ENCODE measurements at regions not wholly inside any gene's neighbourhood (a gene's known extent, or its start where the extent isn't known, plus 50 kb on each side); places are given as distances from the start of the nearest gene placed in this dataset.

DNA sequence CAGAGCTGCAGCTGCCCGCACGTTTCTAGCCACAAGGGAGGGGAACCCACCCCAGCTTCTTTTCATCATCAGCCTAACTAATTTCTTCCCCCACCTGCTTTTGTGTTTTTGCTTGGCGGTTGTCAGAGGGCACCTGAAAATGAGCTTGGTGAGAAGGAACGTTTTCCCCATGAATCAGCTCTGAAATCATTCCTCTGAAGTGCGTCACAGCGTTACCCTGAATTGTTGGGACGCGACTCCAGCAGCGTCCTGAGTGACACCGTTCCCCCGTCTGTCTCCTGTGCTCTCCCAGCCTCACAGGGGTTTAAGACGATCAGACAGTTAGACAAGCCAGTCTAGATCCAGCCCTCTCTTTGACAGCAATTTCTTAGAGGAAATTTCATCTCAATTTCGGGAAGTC, 722.9 kb upstream of the EEF2KMT start:
- TF ChIP-seq POLR2A (IDR thresholded peaks at IDR 0.05; ENCODE audit: low read depth, low read length) (no peak), TAF1 (IDR thresholded peaks at IDR 0.05; ENCODE audit: borderline replicate concordance, low read depth, low read length) (no peak), POLR2AphosphoS5 (IDR thresholded peaks at IDR 0.05; ENCODE audit: low read depth, low read length) (no peak)

All from GM12892 (cell line).